CD4-positive, alpha-beta T cell treated with Interleukin-21 for 1 hour (primary cell): ENCODE measurements at regions not wholly inside any gene's neighbourhood (a gene's known extent, or its start where the extent isn't known, plus 50 kb on each side); places are given as distances from the start of the nearest gene placed in this dataset.
"Not testable (repeated sequence)": the region's sequence is repeated elsewhere in the genome, so short reads cannot be mapped to it uniquely, and the experiment has no call there.

Experiments
- DNase-seq: peaks from one replicate; pipeline ENCODE4 v3.0.0-alpha.2; 2020

GRCh38 chr5:29126462-29126861 is 2067.0 kb upstream of the CDH6 start:
- not testable (repeated sequence) for DNase-seq

GRCh38 chr5:29122306-29122705 is 2071.2 kb upstream of the CDH6 start:
- DNase-seq = no peak

GRCh38 chr5:29114331-29114768 is 2076.0 kb upstream of the CDH9 start:
- no peak for DNase-seq

GRCh38 chr5:29113516-29113915 is 2075.1 kb upstream of the CDH9 start:
- no peak for DNase-seq

- no peak for DNase-seq
Measured at GRCh38 chr5:29099585-29099984, 2061.2 kb upstream of the CDH9 start.

- no peak for DNase-seq
Measured at GRCh38 chr5:29089591-29090130, 2051.3 kb upstream of the CDH9 start.

- DNase-seq = no peak
Measured at GRCh38 chr5:29085142-29085541, 2046.8 kb upstream of the CDH9 start.

GRCh38 chr5:29079771-29080170 is 2041.4 kb upstream of the CDH9 start:
- DNase-seq = no peak

GRCh38 chr5:29077451-29077850 is 2039.1 kb upstream of the CDH9 start:
- DNase-seq = no peak

- no peak for DNase-seq
Measured at GRCh38 chr5:29069104-29069402, 2030.7 kb upstream of the CDH9 start.

GRCh38 chr5:29061381-29061780 is 2023.0 kb upstream of the CDH9 start:
- DNase-seq = no peak

GRCh38 chr5:29054694-29055093 is 2016.3 kb upstream of the CDH9 start:
- no peak for DNase-seq

GRCh38 chr5:29054282-29054681 is 2015.9 kb upstream of the CDH9 start:
- no peak for DNase-seq

GRCh38 chr5:29051509-29051908 is 2013.1 kb upstream of the CDH9 start:
- DNase-seq = no peak

GRCh38 chr5:29042152-29042551 is 2003.8 kb upstream of the CDH9 start:
- DNase-seq = no peak

- DNase-seq = no peak
Measured at GRCh38 chr5:29040404-29040803, 2002.0 kb upstream of the CDH9 start.

GRCh38 chr5:29039994-29040393 is 2001.6 kb upstream of the CDH9 start:
- no peak for DNase-seq

- DNase-seq = no peak
Measured at GRCh38 chr5:29037716-29038115, 1999.3 kb upstream of the CDH9 start.

GRCh38 chr5:29024052-29024451 is 1985.7 kb upstream of the CDH9 start:
- no peak for DNase-seq

GRCh38 chr5:29023541-29023940 is 1985.2 kb upstream of the CDH9 start:
- no peak for DNase-seq

GRCh38 chr5:29017501-29017900 is 1979.1 kb upstream of the CDH9 start:
- no peak for DNase-seq

- no peak for DNase-seq
Measured at GRCh38 chr5:29016067-29016466, 1977.7 kb upstream of the CDH9 start.

- DNase-seq = no peak
Measured at GRCh38 chr5:29015523-29015922, 1977.1 kb upstream of the CDH9 start.

GRCh38 chr5:29005386-29005785 is 1967.0 kb upstream of the CDH9 start:
- DNase-seq = no peak

GRCh38 chr5:29002481-29002880 is 1964.1 kb upstream of the CDH9 start:
- no peak for DNase-seq

- DNase-seq = no peak
Measured at GRCh38 chr5:29001666-29002065, 1963.3 kb upstream of the CDH9 start.
